ENCODE measurements at regions not wholly inside any gene's neighbourhood (a gene's known extent, or its start where the extent isn't known, plus 50 kb on each side); places are given as distances from the start of the nearest gene placed in this dataset.
A peak's percentile ranks its signal among the peaks of the same experiment; 100 is the strongest.

GRCh38 chr18:66769375-66769774 is 165.5 kb upstream of the CDH19 start:
- DNase-seq (ENCODE audit: low read depth in 2 of 3, low spot score in 2 of 3): no peak

GRCh38 chr18:66764230-66764629 is 160.3 kb upstream of the CDH19 start:
- no peak for DNase-seq (ENCODE audit: low read depth in 2 of 3, low spot score in 2 of 3)

- DNase-seq (ENCODE audit: low read depth in 2 of 3, low spot score in 2 of 3): no peak
Observed at GRCh38 chr18:66761166-66761565, 157.3 kb upstream of the CDH19 start.

- no peak for DNase-seq (ENCODE audit: low read depth in 2 of 3, low spot score in 2 of 3)
Observed at GRCh38 chr18:66760559-66760958, 156.7 kb upstream of the CDH19 start.

- DNase-seq (ENCODE audit: low read depth in 2 of 3, low spot score in 2 of 3): no peak
Observed at GRCh38 chr18:66759050-66759828, 155.3 kb upstream of the CDH19 start.

GRCh38 chr18:66757946-66758345 is 154.1 kb upstream of the CDH19 start:
- no peak for DNase-seq (ENCODE audit: low read depth in 2 of 3, low spot score in 2 of 3)

- no peak for DNase-seq (ENCODE audit: low read depth in 2 of 3, low spot score in 2 of 3)
Observed at GRCh38 chr18:66754335-66754734, 150.4 kb upstream of the CDH19 start.

GRCh38 chr18:66752733-66753132 is 148.8 kb upstream of the CDH19 start:
- DNase-seq (ENCODE audit: low read depth in 2 of 3, low spot score in 2 of 3): no peak

GRCh38 chr18:66749481-66750035 is 145.7 kb upstream of the CDH19 start:
- peak in 1 of 3 donors; percentile 2 for DNase-seq (ENCODE audit: low read depth in 2 of 3, low spot score in 2 of 3)

- DNase-seq (ENCODE audit: low read depth in 2 of 3, low spot score in 2 of 3): peak in 1 of 3 donors; percentile 4
Observed at GRCh38 chr18:66749030-66749429, 145.1 kb upstream of the CDH19 start.

- no peak for DNase-seq (ENCODE audit: low read depth in 2 of 3, low spot score in 2 of 3)
Observed at GRCh38 chr18:66742832-66743231, 138.9 kb upstream of the CDH19 start.

- no peak for DNase-seq (ENCODE audit: low read depth in 2 of 3, low spot score in 2 of 3)
Observed at GRCh38 chr18:66735933-66736332, 132.0 kb upstream of the CDH19 start.

GRCh38 chr18:66734451-66734850 is 130.6 kb upstream of the CDH19 start:
- DNase-seq (ENCODE audit: low read depth in 2 of 3, low spot score in 2 of 3): no peak

- no peak for DNase-seq (ENCODE audit: low read depth in 2 of 3, low spot score in 2 of 3)
Observed at GRCh38 chr18:66731890-66732289, 128.0 kb upstream of the CDH19 start.

- DNase-seq (ENCODE audit: low read depth in 2 of 3, low spot score in 2 of 3): no peak
Observed at GRCh38 chr18:66729442-66730239, 125.8 kb upstream of the CDH19 start.

GRCh38 chr18:66728951-66729350 is 125.1 kb upstream of the CDH19 start:
- DNase-seq (ENCODE audit: low read depth in 2 of 3, low spot score in 2 of 3): no peak

GRCh38 chr18:66727991-66728390 is 124.1 kb upstream of the CDH19 start:
- DNase-seq (ENCODE audit: low read depth in 2 of 3, low spot score in 2 of 3): peak in 1 of 3 donors; percentile 14

- no peak for DNase-seq (ENCODE audit: low read depth in 2 of 3, low spot score in 2 of 3)
Observed at GRCh38 chr18:66724664-66725356, 120.9 kb upstream of the CDH19 start.

GRCh38 chr18:66722671-66723070 is 118.8 kb upstream of the CDH19 start:
- DNase-seq (ENCODE audit: low read depth in 2 of 3, low spot score in 2 of 3): no peak

- no peak for DNase-seq (ENCODE audit: low read depth in 2 of 3, low spot score in 2 of 3)
Observed at GRCh38 chr18:66708646-66709045, 104.8 kb upstream of the CDH19 start.

GRCh38 chr18:66707473-66707872 is 103.6 kb upstream of the CDH19 start:
- no peak for DNase-seq (ENCODE audit: low read depth in 2 of 3, low spot score in 2 of 3)
